ENCODE measurements at regions not wholly inside any gene's neighbourhood (a gene's known extent, or its start where the extent isn't known, plus 50 kb on each side); places are given as distances from the start of the nearest gene placed in this dataset.

DNA sequence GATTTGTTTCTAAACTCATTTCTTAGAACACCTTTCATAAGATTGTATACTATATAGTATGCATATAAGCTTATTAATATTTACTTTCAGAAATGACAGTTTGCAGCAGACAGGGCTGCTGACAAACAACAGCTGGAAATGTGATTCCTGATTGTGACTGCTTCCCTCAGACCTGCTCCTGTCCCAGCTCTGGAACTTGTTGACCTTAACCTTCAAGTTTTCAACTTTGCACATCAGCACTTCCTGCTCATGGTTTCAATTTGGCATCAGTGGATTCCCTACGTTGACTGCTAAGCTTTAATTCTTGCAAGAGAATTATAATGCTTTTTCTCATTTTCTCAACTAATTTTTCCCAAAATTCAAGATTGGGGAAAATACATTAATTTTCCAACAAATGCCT, 459.2 kb upstream of the ACVR2A start:
- no peak overlapping the region for H3K27ac ChIP-seq
- TF ChIP-seq, protein P1, sequence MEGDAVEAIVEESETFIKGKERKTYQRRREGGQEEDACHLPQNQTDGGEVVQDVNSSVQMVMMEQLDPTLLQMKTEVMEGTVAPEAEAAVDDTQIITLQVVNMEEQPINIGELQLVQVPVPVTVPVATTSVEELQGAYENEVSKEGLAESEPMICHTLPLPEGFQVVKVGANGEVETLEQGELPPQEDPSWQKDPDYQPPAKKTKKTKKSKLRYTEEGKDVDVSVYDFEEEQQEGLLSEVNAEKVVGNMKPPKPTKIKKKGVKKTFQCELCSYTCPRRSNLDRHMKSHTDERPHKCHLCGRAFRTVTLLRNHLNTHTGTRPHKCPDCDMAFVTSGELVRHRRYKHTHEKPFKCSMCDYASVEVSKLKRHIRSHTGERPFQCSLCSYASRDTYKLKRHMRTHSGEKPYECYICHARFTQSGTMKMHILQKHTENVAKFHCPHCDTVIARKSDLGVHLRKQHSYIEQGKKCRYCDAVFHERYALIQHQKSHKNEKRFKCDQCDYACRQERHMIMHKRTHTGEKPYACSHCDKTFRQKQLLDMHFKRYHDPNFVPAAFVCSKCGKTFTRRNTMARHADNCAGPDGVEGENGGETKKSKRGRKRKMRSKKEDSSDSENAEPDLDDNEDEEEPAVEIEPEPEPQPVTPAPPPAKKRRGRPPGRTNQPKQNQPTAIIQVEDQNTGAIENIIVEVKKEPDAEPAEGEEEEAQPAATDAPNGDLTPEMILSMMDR (IDR thresholded peaks at IDR 0.05): no peak
- TF ChIP-seq EP300 (IDR thresholded peaks at IDR 0.05) (no peak), POLR2A (IDR thresholded peaks at IDR 0.05) (no peak), POLR2AphosphoS5 (IDR thresholded peaks at IDR 0.05) (no peak)
- H3K27me3 ChIP-seq: no peaks in the 10 kb centered on the region
- no peak overlapping the region for H3K4me3 ChIP-seq
- no peaks in the 10 kb centered on the region for H3K4me1 ChIP-seq
- no peaks in the 10 kb centered on the region for H3K9me3 ChIP-seq
- ATAC-seq: no peak
- WGBS, 2 donors (ENCODE audit: low coverage in 1 of 2): 33% methylated on average over 1 of the region's 1 CpG; no CpG with 5 or more reads in 1 of the 2 donors
- no peaks in the 10 kb centered on the region for H3K36me3 ChIP-seq

DNA sequence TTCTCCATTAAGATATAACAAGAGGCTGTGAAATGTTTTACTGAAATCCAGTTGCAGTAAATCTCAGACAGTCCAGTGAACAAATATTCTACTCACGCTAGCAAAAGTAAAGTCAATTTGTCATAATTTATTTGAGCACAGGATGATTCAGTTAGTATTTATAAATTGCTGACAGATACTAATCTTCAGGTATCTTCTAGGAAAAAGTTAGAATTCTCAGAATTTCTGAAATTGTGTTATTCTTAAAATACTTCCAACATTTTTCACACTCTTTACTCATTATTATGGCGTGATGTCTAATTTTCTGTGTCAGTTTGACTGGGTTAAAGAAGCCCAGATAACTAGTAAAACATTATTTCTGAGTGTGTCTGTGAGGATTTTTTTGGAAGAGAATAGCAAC, 460.2 kb upstream of the ACVR2A start:
- WGBS, 2 donors (ENCODE audit: low coverage in 1 of 2): 55 to 85% methylated on average over 2 of the region's 2 CpGs
- H3K36me3 ChIP-seq: no peaks in the 10 kb centered on the region
- no peaks in the 10 kb centered on the region for H3K9me3 ChIP-seq
- no peak for TF ChIP-seq EP300 (IDR thresholded peaks at IDR 0.05)
- TF ChIP-seq POLR2A (IDR thresholded peaks at IDR 0.05): no peak
- no peak for TF ChIP-seq POLR2AphosphoS5 (IDR thresholded peaks at IDR 0.05)
- TF ChIP-seq, protein P1 (IDR thresholded peaks at IDR 0.05): no peak
- no peaks in the 10 kb centered on the region for H3K4me1 ChIP-seq
- H3K27ac ChIP-seq: no peak overlapping the region
- ATAC-seq: no peak
- no peaks in the 10 kb centered on the region for H3K27me3 ChIP-seq
- no peak overlapping the region for H3K4me3 ChIP-seq

DNA sequence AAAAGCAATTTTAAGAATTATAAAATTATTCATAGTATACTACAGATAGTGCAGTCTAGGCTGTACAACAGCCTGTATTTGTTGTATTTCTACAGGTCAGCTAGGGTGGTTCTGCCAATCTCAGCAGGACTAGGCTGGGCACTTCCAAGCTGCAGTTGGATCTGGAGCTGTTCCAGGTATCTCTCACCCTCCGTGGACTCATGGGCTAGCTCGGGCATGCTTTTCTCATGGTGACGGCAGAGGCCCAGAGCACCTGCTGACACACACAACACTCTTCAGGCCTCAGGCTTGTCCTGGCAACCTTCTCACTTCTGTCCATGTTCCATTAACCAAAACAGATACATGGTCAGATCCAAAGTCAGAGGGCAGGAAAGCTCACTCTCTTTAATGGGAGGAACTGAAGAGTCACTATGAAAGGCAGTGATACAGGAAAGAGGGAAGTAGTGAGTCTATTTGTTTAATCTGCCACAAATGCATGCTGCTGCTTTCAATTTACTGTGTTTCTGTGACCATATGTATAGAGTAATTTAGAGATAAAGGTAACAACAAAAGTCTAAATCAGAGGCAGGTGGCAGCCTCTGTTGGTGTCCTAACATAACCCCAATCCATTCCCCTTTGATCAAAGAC, 462.4 kb upstream of the ACVR2A start:
- Histone ChIP-seq H3K4me3 (no peak overlapping the region), H3K4me1 (no peaks in the 10 kb centered on the region), H3K27me3 (no peaks in the 10 kb centered on the region), H3K9me3 (no peaks in the 10 kb centered on the region), H3K27ac (no peak overlapping the region), H3K36me3 (no peaks in the 10 kb centered on the region)
- ATAC-seq: no peak
- 50% methylated on average over 1 of the region's 3 CpGs; no CpG with 5 or more reads in 1 of the 2 donors for WGBS, 2 donors (ENCODE audit: low coverage in 1 of 2)
- TF ChIP-seq, protein P1 (IDR thresholded peaks at IDR 0.05): no peak
- TF ChIP-seq POLR2A (IDR thresholded peaks at IDR 0.05) (no peak), EP300 (IDR thresholded peaks at IDR 0.05) (no peak), POLR2AphosphoS5 (IDR thresholded peaks at IDR 0.05) (no peak)

DNA sequence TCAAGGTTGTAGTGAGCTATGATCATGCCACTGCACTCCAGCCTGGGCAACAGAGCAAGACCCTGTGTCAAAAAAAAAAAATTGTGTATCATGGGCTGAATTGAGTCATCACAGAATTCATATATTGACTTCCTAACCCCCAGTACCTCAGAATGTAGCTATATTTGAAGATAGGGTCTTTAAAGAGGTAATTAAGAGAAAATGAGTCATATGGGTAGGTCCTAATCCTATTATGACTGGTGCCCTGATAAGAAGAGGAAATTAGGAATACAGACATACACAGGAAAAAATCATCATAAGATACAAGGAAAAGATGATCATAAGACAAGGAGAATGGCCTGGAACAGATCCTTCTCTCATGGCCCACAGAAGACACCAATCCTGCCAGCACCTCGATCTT, 466.4 kb upstream of the ACVR2A start:
- Histone ChIP-seq H3K9me3 (no peaks in the 10 kb centered on the region), H3K36me3 (no peaks in the 10 kb centered on the region), H3K27ac (no peak overlapping the region), H3K27me3 (no peaks in the 10 kb centered on the region), H3K4me1 (peaks cover 0 to 15% (median 4%) of the 10 kb centered on the region in 3 donors), H3K4me3 (no peak overlapping the region)
- TF ChIP-seq POLR2AphosphoS5 (IDR thresholded peaks at IDR 0.05): no peak
- TF ChIP-seq, protein P1 (IDR thresholded peaks at IDR 0.05): no peak
- 82 to 90% methylated on average over 1 of the region's 1 CpG for WGBS, 2 donors (ENCODE audit: low coverage in 1 of 2)
- no peak for ATAC-seq

DNA sequence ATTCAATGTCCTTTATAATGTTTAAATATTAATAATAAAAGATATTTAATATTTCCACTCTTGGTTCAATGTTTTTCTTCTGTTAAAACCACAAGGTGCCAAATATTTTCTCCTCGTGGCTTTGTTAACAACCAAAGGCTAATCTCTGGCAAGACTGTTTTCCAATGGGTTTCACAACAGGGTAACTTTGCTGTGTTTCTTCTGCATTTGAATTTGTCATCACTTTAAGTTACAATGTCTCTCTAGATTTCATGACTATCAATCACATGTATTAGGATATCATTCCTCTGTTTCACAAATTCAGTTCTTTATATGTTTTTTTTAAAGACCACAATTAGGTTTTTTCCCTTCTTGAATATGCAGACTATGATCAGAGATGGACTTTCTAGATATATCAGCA, 469.8 kb upstream of the ACVR2A start:
- no peak for ATAC-seq
- no peaks in the 10 kb centered on the region for H3K36me3 ChIP-seq

More for the DNA sequence above, 469.8 kb upstream of the ACVR2A start:
- Histone ChIP-seq H3K27me3 (no peaks in the 10 kb centered on the region), H3K27ac (no peak overlapping the region), H3K4me1 (peaks cover 0 to 23% (median 4%) of the 10 kb centered on the region in 3 donors), H3K9me3 (no peaks in the 10 kb centered on the region), H3K4me3 (no peak overlapping the region)
- WGBS, 2 donors (ENCODE audit: low coverage in 1 of 2): 9 to 24% methylated on average over 1 of the region's 1 CpG
- TF ChIP-seq POLR2AphosphoS5 (IDR thresholded peaks at IDR 0.05): no peak
- TF ChIP-seq EP300 (IDR thresholded peaks at IDR 0.05): no peak
- TF ChIP-seq, protein P1 (IDR thresholded peaks at IDR 0.05): no peak
- TF ChIP-seq POLR2A (IDR thresholded peaks at IDR 0.05): no peak
